Prostate gland (tissue), 2 donors: ENCODE measurements at regions not wholly inside any gene's neighbourhood (a gene's known extent, or its start where the extent isn't known, plus 50 kb on each side); places are given as distances from the start of the nearest gene placed in this dataset.

Experiments used
- DNase-seq: peaks from one replicate; pipeline ENCODE4 v3.0.0-alpha.2; 2019; ENCODE audit warnings: low spot score
- H3K27ac ChIP-seq, 2 donors: fragments of 200-600 bp; sonication (generic); 2 replicates each; pipeline ENCODE4 v1.5.1; 2017 to 2019
- H3K27me3 ChIP-seq: fragments of 200-600 bp; sonication (generic); replicated peaks from 2 replicates; pipeline ENCODE4 v1.5.1; 2019; ENCODE audit not compliant: insufficient read depth
- H3K36me3 ChIP-seq, 2 donors: fragments of 200-600 bp; sonication (generic); 1 replicate in 1 of 2; 2 replicates in 1 of 2; pipeline versions ENCODE4 v1.5.1 to v1.8.1; 2017 to 2019
- H3K4me1 ChIP-seq: fragments of 200-600 bp; sonication (generic); replicated peaks from 2 replicates; pipeline ENCODE4 v1.5.1; 2019
- H3K4me3 ChIP-seq, 2 donors: fragments of 200-600 bp; sonication (generic); 2 replicates each; pipeline ENCODE4 v1.5.1; 2017 to 2019
- H3K9me3 ChIP-seq: fragments of 200-600 bp; sonication (generic); 2 replicates; pipeline ENCODE4 v1.5.1; 2017
- CTCF ChIP-seq, 4 experiments: fragments of 200-600 bp in 2 of 4; fragments of 450-650 bp in 2 of 4; sonication (generic) in 2 of 4; IDR thresholded peaks; 1 replicate in 3 of 4; 2 replicates in 1 of 4; pipeline ENCODE4 v1.5.1; 2016 to 2019; ENCODE audit warnings: antibody characterized with exemption in 4 of 4, mild to moderate bottlenecking in 2 of 4, moderate library complexity in 2 of 4
- POLR2A ChIP-seq: fragments of 450-650 bp; IDR thresholded peaks from one replicate; pipeline ENCODE4 v1.6.1; 2016; ENCODE audit warnings: antibody characterized with exemption, mild to moderate bottlenecking
- POLR2AphosphoS5 ChIP-seq: sonication (generic); formaldehyde crosslinking; IDR thresholded peaks from one replicate; pipeline ENCODE4 v1.6.1; 2017; ENCODE audit warnings: antibody characterized with exemption
- WGBS: methylation state at CpG from one replicate; pipeline ENCODE4 v1.1.5; 2018; 5-methylcytosine and 5-hydroxymethylcytosine counted together
- intact Hi-C: fragments of 100-400 bp; cut with DNase I; formaldehyde crosslinking; loops from one replicate; pipeline ENCODE4 v1.14.2; 2022

DNA sequence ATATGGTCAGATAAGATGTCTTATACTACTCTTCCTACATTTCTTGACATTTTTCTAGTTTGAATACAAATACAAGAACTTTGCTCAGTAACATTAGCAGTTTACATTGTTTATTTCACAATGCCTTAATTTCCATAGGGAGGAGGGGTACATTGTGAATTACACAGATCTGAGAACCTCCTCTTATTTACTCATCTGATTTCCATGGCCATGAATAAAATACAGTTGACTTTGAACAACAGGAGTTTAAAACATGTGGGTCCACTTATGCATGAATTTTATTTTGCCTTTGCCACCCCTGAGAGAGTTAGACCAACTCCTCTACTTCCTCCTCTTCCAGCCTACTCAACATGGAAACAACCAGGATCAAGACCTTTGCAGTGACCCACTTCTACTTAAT is 67.7 kb downstream of the MGST1 start:
- intact Hi-C loops, result no loop called here
- Histone ChIP-seq H3K4me1 (no peaks in the 10 kb centered on the region), H3K27me3 (no peaks in the 10 kb centered on the region), H3K4me3 (no peak overlapping the region), H3K27ac (no peak overlapping the region), H3K36me3 (no peaks in the 10 kb centered on the region), H3K9me3 (no peaks in the 10 kb centered on the region)
- no peak for TF ChIP-seq CTCF (IDR thresholded peaks at IDR 0.05)
- no peak for TF ChIP-seq POLR2A
- TF ChIP-seq POLR2AphosphoS5, result no peak
- no peak for DNase-seq

DNA sequence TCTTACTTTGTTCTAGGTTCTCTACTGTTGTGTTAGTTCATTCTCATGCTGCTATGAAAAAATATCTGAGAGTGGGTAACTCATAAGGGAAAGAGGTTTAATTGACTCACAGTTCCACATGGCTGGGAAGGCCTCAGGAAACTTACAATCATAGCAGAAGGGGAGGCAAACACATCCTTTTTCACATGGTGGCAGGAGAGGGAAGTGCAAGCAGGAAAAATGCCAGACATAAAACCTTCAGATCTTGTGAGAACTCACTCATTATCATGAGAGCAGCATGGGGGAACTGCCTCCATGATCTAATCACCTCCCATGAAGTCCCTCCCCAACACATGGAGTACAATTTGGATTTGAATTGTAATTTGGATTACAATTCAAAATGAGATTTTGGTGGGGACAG is 69.6 kb downstream of the MGST1 start:
- H3K9me3 ChIP-seq, result no peaks in the 10 kb centered on the region
- DNase-seq, result no peak
- no peak for TF ChIP-seq POLR2AphosphoS5
- TF ChIP-seq CTCF (IDR thresholded peaks at IDR 0.05), result no peak
- H3K27me3 ChIP-seq, result no peaks in the 10 kb centered on the region
- H3K4me1 ChIP-seq, result no peaks in the 10 kb centered on the region
- no peak overlapping the region for H3K4me3 ChIP-seq
- H3K27ac ChIP-seq, result no peak overlapping the region
- no peaks in the 10 kb centered on the region for H3K36me3 ChIP-seq
- intact Hi-C loops, result no loop called here

- no peak overlapping the region for H3K27ac ChIP-seq
- intact Hi-C loops, result no loop called here
- no peaks in the 10 kb centered on the region for H3K4me1 ChIP-seq
- DNase-seq, result no peak
- no peaks in the 10 kb centered on the region for H3K36me3 ChIP-seq
- H3K9me3 ChIP-seq, result no peaks in the 10 kb centered on the region
- H3K27me3 ChIP-seq, result no peaks in the 10 kb centered on the region
- no peak overlapping the region for H3K4me3 ChIP-seq
- 96% methylated on average over 1 of the region's 1 CpG for WGBS
- TF ChIP-seq CTCF (IDR thresholded peaks at IDR 0.05) (no peak), POLR2A (no peak), POLR2AphosphoS5 (no peak)
These were observed 74.4 kb downstream of the MGST1 start for GRCh38 chr12:16421806-16422205.

GRCh38 chr12:16424531-16424930 is 77.1 kb downstream of the MGST1 start:
- WGBS, result 62% methylated on average over 2 of the region's 2 CpGs
- no peaks in the 10 kb centered on the region for H3K9me3 ChIP-seq
- no peaks in the 10 kb centered on the region for H3K4me1 ChIP-seq
- H3K27me3 ChIP-seq, result no peaks in the 10 kb centered on the region
- no peak for DNase-seq
- TF ChIP-seq POLR2AphosphoS5 (no peak), CTCF (IDR thresholded peaks at IDR 0.05) (no peak), POLR2A (no peak)
- intact Hi-C loops, result no loop called here
- H3K4me3 ChIP-seq, result no peak overlapping the region
- H3K36me3 ChIP-seq, result no peaks in the 10 kb centered on the region
- no peak overlapping the region for H3K27ac ChIP-seq

GRCh38 chr12:16435875-16436554 is 88.6 kb downstream of the MGST1 start:
- H3K27ac ChIP-seq, result no peak overlapping the region
- WGBS, result 33% methylated on average over 3 of the region's 3 CpGs
- no peak overlapping the region for H3K4me3 ChIP-seq
- TF ChIP-seq POLR2A, result no peak
- peak; percentile 66 for TF ChIP-seq POLR2AphosphoS5
- no peak for TF ChIP-seq CTCF (IDR thresholded peaks at IDR 0.05)
- peak; percentile 5 for DNase-seq
- H3K9me3 ChIP-seq, result no peaks in the 10 kb centered on the region
- H3K27me3 ChIP-seq, result no peaks in the 10 kb centered on the region
- no peaks in the 10 kb centered on the region for H3K36me3 ChIP-seq
- no peaks in the 10 kb centered on the region for H3K4me1 ChIP-seq
- intact Hi-C loops, result no loop called here
